ENCODE measurements at regions not wholly inside any gene's neighbourhood (a gene's known extent, or its start where the extent isn't known, plus 50 kb on each side); places are given as distances from the start of the nearest gene placed in this dataset.

DNA sequence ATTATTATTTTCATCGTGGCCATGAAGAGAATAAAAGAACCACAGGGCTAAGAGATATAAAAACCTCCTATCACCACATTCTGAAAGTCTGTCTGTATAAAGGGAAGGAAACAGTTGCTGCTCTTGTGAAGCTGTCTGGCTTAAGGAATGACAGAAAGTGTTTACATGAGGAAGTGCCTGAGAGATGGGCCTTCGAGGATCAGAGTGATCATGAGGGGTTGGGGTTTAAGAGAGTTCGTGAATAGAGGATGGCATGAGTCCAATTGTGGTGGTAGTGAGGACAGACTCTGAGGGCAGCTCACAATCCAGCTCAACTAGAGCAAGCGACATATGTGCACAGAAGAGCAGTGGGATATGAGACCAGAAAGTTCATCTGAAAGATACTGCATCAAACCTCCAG, 65.8 kb upstream of the PIEZO2 start:
- TF ChIP-seq, protein P1, sequence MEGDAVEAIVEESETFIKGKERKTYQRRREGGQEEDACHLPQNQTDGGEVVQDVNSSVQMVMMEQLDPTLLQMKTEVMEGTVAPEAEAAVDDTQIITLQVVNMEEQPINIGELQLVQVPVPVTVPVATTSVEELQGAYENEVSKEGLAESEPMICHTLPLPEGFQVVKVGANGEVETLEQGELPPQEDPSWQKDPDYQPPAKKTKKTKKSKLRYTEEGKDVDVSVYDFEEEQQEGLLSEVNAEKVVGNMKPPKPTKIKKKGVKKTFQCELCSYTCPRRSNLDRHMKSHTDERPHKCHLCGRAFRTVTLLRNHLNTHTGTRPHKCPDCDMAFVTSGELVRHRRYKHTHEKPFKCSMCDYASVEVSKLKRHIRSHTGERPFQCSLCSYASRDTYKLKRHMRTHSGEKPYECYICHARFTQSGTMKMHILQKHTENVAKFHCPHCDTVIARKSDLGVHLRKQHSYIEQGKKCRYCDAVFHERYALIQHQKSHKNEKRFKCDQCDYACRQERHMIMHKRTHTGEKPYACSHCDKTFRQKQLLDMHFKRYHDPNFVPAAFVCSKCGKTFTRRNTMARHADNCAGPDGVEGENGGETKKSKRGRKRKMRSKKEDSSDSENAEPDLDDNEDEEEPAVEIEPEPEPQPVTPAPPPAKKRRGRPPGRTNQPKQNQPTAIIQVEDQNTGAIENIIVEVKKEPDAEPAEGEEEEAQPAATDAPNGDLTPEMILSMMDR (IDR thresholded peaks at IDR 0.05) = no peak
- no peak for TF ChIP-seq POLR2A (IDR thresholded peaks at IDR 0.05)

All from right lobe of liver (tissue), 4 donors.